GM12891 (cell line): ENCODE measurements at regions not wholly inside any gene's neighbourhood (a gene's known extent, or its start where the extent isn't known, plus 50 kb on each side); places are given as distances from the start of the nearest gene placed in this dataset.

Experiments used
- POLR2A ChIP-seq: IDR thresholded peaks from 2 replicates; pipeline ENCODE4 v1.6.1; 2011; ENCODE audit warnings: low read depth, low read length, control low read depth
- POLR2AphosphoS5 ChIP-seq: IDR thresholded peaks from 2 replicates; pipeline ENCODE4 v1.6.1; 2011; ENCODE audit warnings: low read depth, low read length, control low read depth
- POU2F2 ChIP-seq: IDR thresholded peaks from 2 replicates; pipeline ENCODE4 v1.6.1; 2011; ENCODE audit warnings: low read depth, mild to moderate bottlenecking, control low read depth, low read length, moderate library complexity
- TAF1 ChIP-seq: IDR thresholded peaks from 2 replicates; pipeline ENCODE4 v1.6.1; 2011; ENCODE audit warnings: low read depth, low read length, control low read depth

DNA sequence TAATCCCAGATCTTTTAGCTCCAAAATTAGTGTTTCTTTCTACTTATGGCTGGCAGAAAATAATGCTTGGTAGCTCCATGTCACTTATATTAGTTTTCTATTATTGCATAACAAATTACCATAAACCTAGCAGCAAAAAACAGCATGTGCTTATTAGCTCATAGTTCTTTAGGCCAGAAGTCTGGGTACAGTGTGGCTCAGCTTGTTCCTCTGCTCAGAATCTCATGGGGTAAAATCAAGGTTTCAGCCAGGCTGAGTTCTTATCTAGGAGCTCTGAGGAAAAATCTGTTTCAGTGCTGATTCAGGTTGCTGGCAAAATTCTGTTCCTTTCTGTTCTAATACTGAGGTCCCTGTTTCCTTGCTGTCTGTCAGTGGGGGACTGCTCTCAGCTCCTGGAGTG lies 101.1 kb downstream of the CT47B1 start:
- TF ChIP-seq POLR2A (no peak), POLR2AphosphoS5 (no peak), POU2F2 (no peak), TAF1 (no peak)
